WTC11 (cell line): ENCODE measurements at regions not wholly inside any gene's neighbourhood (a gene's known extent, or its start where the extent isn't known, plus 50 kb on each side); places are given as distances from the start of the nearest gene placed in this dataset.
"Not testable (repeated sequence)": the region's sequence is repeated elsewhere in the genome, so short reads cannot be mapped to it uniquely, and the experiment has no call there.

Experiments used
- ATAC-seq: fragments of 200-7000 bp; cut with Tn5 transposase; 2 replicates; pipeline ENCODE4 v1.10.0; 2021; ENCODE audit warnings: mild to moderate bottlenecking, moderate library complexity
- CTCF ChIA-PET: fragments of 300-600 bp; sonication (Branson Sonifier 250); formaldehyde crosslinking; loops from one replicate; lab custom pipeline; 2021; ENCODE audit warnings: antibody characterized with exemption; lab: Charles Lee
- POLR2A ChIA-PET: fragments of 350-600 bp; sonication (Branson Sonifier 250); formaldehyde crosslinking; loops from one replicate; lab custom pipeline; 2021; ENCODE audit warnings: antibody characterized with exemption; lab: Charles Lee
- DNase-seq: peaks from one replicate; pipeline ENCODE4 v3.0.0; 2021; ENCODE audit warnings: low spot score
- H3K27ac Mint-ChIP-seq: 2 replicates; pipeline ENCODE4 v1.8.0; 2021; ENCODE audit warnings: mixed read lengths
- H3K27me3 Mint-ChIP-seq: 2 replicates; pipeline ENCODE4 v1.8.0; 2021; ENCODE audit warnings: low read depth, mild to moderate bottlenecking, moderate library complexity, mixed read lengths
- H3K36me3 Mint-ChIP-seq: 2 replicates; pipeline ENCODE4 v1.8.0; 2021; ENCODE audit warnings: mixed read lengths
- H3K4me1 Mint-ChIP-seq: 2 replicates; pipeline ENCODE4 v1.8.0; 2022; ENCODE audit warnings: mixed read lengths
- H3K4me3 Mint-ChIP-seq: 2 replicates; pipeline ENCODE4 v1.8.0; 2021; ENCODE audit warnings: mild to moderate bottlenecking, moderate library complexity, mixed read lengths
- H3K9me3 Mint-ChIP-seq: 2 replicates; pipeline ENCODE4 v1.8.0; 2021; ENCODE audit warnings: mixed read lengths
- CREM ChIP-seq: sonication (generic); formaldehyde crosslinking; IDR thresholded peaks from 2 replicates; pipeline ENCODE4 v1.8.1; 2022; ENCODE audit warnings: mild to moderate bottlenecking, missing genetic modification reagents, moderate library complexity
- EMX1 ChIP-seq: fragments of 250-450 bp; sonication (Bioruptor Pico); IDR thresholded peaks from 2 replicates; pipeline ENCODE4 v1.8.0; 2021; ENCODE audit warnings: mild to moderate bottlenecking
- GTF2I ChIP-seq: fragments of 250-450 bp; sonication (Bioruptor Pico); conservative IDR thresholded peaks from 2 replicates; pipeline ENCODE4 v1.4.0; 2021; ENCODE audit warnings: mild to moderate bottlenecking
- JAZF1 ChIP-seq: fragments of 250-450 bp; sonication (Bioruptor Pico); IDR thresholded peaks from 2 replicates; pipeline ENCODE4 v1.9.0; 2021; ENCODE audit warnings: moderate library complexity, mild to moderate bottlenecking, inconsistent platforms
- KAT7 ChIP-seq: sonication (generic); formaldehyde crosslinking; IDR thresholded peaks from 2 replicates; pipeline ENCODE4 v1.8.1; 2023; ENCODE audit warnings: missing genetic modification reagents, mild to moderate bottlenecking, borderline replicate concordance
- MXD4 ChIP-seq: fragments of 250-450 bp; sonication (Bioruptor Pico); IDR thresholded peaks from 2 replicates; pipeline ENCODE4 v1.8.0; 2021; ENCODE audit warnings: mild to moderate bottlenecking, moderate library complexity, borderline replicate concordance
- NFE2L1 ChIP-seq: sonication (generic); formaldehyde crosslinking; IDR thresholded peaks from 2 replicates; pipeline ENCODE4 v1.8.1; 2023; ENCODE audit warnings: missing genetic modification reagents
- NFYB ChIP-seq: sonication (generic); formaldehyde crosslinking; conservative IDR thresholded peaks from 2 replicates; pipeline ENCODE4 v1.8.0; 2022; ENCODE audit warnings: low read depth, missing genetic modification reagents
- NR3C1 ChIP-seq: sonication (generic); formaldehyde crosslinking; conservative IDR thresholded peaks from 2 replicates; pipeline ENCODE4 v1.8.1; 2023; ENCODE audit warnings: low read depth, mild to moderate bottlenecking, missing genetic modification reagents
- PRRX2 ChIP-seq: fragments of 250-450 bp; sonication (Bioruptor Pico); IDR thresholded peaks from 2 replicates; pipeline ENCODE4 v1.8.0; 2021; ENCODE audit warnings: mild to moderate bottlenecking
- RELA ChIP-seq: sonication (generic); formaldehyde crosslinking; IDR thresholded peaks from 2 replicates; pipeline ENCODE4 v1.8.1; 2022; ENCODE audit warnings: missing genetic modification reagents, mild to moderate bottlenecking, borderline replicate concordance
- SMAD3 ChIP-seq: sonication (generic); formaldehyde crosslinking; IDR thresholded peaks from 2 replicates; pipeline ENCODE4 v1.8.0; 2022; ENCODE audit warnings: missing genetic modification reagents, mild to moderate bottlenecking, borderline replicate concordance
- SMAD4 ChIP-seq: sonication (generic); formaldehyde crosslinking; IDR thresholded peaks from 2 replicates; pipeline ENCODE4 v1.8.0; 2022; ENCODE audit warnings: mild to moderate bottlenecking, missing genetic modification reagents
- SOX15 ChIP-seq: fragments of 250-450 bp; sonication (Bioruptor Pico); IDR thresholded peaks from 2 replicates; pipeline ENCODE4 v1.9.0; 2021; ENCODE audit warnings: mild to moderate bottlenecking
- ZNF416 ChIP-seq: fragments of 250-450 bp; sonication (Bioruptor Pico); IDR thresholded peaks from 2 replicates; pipeline ENCODE4 v1.9.0; 2021; ENCODE audit warnings: mild to moderate bottlenecking, inconsistent platforms
- TF ChIP-seq, protein P1 (sequence below): sonication (generic); formaldehyde crosslinking; IDR thresholded peaks from 2 replicates; pipeline ENCODE4 v1.8.0; 2023; ENCODE audit warnings: missing genetic modification reagents
- TF ChIP-seq, protein P2 (sequence below): sonication (generic); formaldehyde crosslinking; IDR thresholded peaks from 2 replicates; pipeline ENCODE4 v1.8.1; 2022; ENCODE audit warnings: low read depth, missing genetic modification reagents, borderline replicate concordance
- TF ChIP-seq, protein P3 (sequence below): sonication (generic); formaldehyde crosslinking; IDR thresholded peaks from 2 replicates; pipeline ENCODE4 v1.8.1; 2022; ENCODE audit warnings: mild to moderate bottlenecking, moderate library complexity, missing genetic modification reagents
- TF ChIP-seq, protein P4 (sequence below): sonication (generic); formaldehyde crosslinking; IDR thresholded peaks from 2 replicates; pipeline ENCODE4 v1.8.0; 2022; ENCODE audit warnings: mild to moderate bottlenecking, missing genetic modification reagents
- TF ChIP-seq, protein P5 (sequence below): sonication (generic); formaldehyde crosslinking; IDR thresholded peaks from 2 replicates; pipeline ENCODE4 v1.8.1; 2022; ENCODE audit warnings: low read depth, mild to moderate bottlenecking, moderate library complexity, missing genetic modification reagents, borderline replicate concordance
- TF ChIP-seq, protein P6 (sequence below): sonication (generic); formaldehyde crosslinking; IDR thresholded peaks from 2 replicates; pipeline ENCODE4 v1.8.0; 2023; ENCODE audit warnings: missing genetic modification reagents, mild to moderate bottlenecking, borderline replicate concordance
- TF ChIP-seq, protein P7 (sequence below): sonication (generic); formaldehyde crosslinking; IDR thresholded peaks from 2 replicates; pipeline ENCODE4 v1.8.0; 2022; ENCODE audit warnings: mild to moderate bottlenecking, missing genetic modification reagents

DNA sequence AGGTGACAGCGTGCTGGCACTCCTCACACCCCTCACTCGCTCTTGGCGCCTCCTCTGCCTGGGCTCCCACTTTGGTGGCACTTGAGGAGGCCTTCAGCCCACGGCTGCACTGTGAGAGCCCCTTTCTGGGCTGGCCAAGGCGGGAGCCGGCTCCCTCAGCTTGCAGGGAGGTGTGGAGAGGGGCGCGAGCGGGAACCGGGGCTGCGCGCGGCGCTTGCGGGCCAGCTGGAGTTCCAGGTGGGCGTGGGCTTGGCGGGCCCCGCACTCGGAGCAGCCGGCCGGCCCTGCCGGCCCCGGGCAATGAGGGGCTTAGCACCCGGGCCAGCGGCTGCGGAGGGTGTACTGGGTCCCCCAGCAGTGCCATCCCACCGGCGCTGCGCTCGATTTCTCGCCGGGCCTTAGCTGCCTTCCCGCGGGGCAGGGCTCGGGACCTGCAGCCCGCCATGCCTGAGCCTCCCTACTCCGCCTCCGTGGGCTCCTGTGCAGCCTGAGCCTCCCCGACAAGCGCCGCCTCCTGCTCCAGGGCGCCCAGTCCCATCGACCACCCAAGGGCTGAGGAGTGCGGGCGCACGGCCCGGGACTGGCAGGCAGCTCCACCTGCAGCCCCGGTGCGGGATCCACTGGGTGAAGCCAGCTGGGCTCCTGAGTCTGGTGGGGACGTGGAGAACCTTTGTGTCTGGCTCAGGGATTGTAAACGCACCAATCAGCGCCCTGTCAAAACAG is 247.7 kb upstream of the SLIT2 start:
- CTCF ChIA-PET, H3K9me3 Mint-ChIP-seq, DNase-seq, H3K4me3 Mint-ChIP-seq, ATAC-seq, H3K36me3 Mint-ChIP-seq, H3K27ac Mint-ChIP-seq, H3K4me1 Mint-ChIP-seq, H3K27me3 Mint-ChIP-seq, POLR2A ChIA-PET: not testable (repeated sequence)

DNA sequence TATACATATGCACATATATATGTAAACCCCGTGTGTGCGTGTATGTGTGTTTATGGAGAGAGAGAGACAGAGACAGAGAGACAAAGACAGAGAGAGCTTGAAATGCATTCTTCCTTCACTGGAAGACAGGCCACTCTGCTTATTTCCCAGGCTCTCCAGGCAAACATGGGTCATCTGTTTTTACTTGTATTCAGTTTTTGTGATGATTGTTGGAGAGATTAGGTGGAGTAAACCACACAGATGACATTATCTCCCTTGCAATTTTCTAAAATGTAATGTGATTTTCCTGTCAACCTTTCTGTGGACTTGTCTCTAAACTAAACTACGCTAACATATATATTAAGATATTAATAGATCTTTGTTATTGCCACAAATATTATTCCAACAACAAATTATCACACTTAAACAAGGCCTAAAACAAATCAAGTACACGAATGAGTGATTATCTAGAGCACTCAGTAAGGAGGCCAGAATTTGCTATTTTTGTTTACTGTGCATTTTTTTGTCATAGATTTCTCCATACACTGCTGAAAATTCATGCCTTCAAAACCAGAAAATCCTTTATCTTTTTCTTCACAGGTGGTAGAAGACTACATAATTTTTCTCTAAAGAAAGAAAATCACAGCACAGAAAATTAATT is 251.8 kb upstream of the SLIT2 start:
- TF ChIP-seq, protein P1, sequence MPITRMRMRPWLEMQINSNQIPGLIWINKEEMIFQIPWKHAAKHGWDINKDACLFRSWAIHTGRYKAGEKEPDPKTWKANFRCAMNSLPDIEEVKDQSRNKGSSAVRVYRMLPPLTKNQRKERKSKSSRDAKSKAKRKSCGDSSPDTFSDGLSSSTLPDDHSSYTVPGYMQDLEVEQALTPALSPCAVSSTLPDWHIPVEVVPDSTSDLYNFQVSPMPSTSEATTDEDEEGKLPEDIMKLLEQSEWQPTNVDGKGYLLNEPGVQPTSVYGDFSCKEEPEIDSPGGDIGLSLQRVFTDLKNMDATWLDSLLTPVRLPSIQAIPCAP (CRISPR knock-in tag), result no peak
- TF ChIP-seq SOX15 (CRISPR knock-in tag), result no peak
- TF ChIP-seq, protein P2, sequence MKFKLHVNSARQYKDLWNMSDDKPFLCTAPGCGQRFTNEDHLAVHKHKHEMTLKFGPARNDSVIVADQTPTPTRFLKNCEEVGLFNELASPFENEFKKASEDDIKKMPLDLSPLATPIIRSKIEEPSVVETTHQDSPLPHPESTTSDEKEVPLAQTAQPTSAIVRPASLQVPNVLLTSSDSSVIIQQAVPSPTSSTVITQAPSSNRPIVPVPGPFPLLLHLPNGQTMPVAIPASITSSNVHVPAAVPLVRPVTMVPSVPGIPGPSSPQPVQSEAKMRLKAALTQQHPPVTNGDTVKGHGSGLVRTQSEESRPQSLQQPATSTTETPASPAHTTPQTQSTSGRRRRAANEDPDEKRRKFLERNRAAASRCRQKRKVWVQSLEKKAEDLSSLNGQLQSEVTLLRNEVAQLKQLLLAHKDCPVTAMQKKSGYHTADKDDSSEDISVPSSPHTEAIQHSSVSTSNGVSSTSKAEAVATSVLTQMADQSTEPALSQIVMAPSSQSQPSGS, result no peak
- TF ChIP-seq MXD4 (CRISPR knock-in tag), result no peak
- no peak for TF ChIP-seq ZNF416 (CRISPR knock-in tag)
- no peak for TF ChIP-seq KAT7 (CRISPR knock-in tag)
- TF ChIP-seq, protein P3, sequence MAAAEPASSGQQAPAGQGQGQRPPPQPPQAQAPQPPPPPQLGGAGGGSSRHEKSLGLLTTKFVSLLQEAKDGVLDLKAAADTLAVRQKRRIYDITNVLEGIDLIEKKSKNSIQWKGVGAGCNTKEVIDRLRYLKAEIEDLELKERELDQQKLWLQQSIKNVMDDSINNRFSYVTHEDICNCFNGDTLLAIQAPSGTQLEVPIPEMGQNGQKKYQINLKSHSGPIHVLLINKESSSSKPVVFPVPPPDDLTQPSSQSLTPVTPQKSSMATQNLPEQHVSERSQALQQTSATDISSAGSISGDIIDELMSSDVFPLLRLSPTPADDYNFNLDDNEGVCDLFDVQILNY (CRISPR knock-in tag), result no peak
- no peak for TF ChIP-seq CREM (CRISPR knock-in tag)
- TF ChIP-seq JAZF1, result no peak
- no peak for TF ChIP-seq NR3C1 (CRISPR knock-in tag)
- TF ChIP-seq, protein P4, sequence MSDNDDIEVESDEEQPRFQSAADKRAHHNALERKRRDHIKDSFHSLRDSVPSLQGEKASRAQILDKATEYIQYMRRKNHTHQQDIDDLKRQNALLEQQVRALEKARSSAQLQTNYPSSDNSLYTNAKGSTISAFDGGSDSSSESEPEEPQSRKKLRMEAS, result no peak
- no peak for TF ChIP-seq PRRX2 (CRISPR knock-in tag)
- TF ChIP-seq, protein P5, sequence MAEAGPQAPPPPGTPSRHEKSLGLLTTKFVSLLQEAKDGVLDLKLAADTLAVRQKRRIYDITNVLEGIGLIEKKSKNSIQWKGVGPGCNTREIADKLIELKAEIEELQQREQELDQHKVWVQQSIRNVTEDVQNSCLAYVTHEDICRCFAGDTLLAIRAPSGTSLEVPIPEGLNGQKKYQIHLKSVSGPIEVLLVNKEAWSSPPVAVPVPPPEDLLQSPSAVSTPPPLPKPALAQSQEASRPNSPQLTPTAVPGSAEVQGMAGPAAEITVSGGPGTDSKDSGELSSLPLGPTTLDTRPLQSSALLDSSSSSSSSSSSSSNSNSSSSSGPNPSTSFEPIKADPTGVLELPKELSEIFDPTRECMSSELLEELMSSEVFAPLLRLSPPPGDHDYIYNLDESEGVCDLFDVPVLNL (CRISPR knock-in tag), result no peak
- no peak for TF ChIP-seq SMAD3 (CRISPR knock-in tag)
- TF ChIP-seq SMAD4, result no peak
- no peak for TF ChIP-seq NFYB (CRISPR knock-in tag)
- TF ChIP-seq, all 79 proteins: peak for 0
- Mint-ChIP-seq H3K36me3 (no peaks in the 10 kb centered on the region), H3K27ac (no peak overlapping the region), H3K9me3 (peaks cover 7% of the 10 kb centered on the region; the same call in 1 of the 2 replicates), H3K27me3 (no peaks in the 10 kb centered on the region), H3K4me3 (no peak overlapping the region), H3K4me1 (no peaks in the 10 kb centered on the region)
- POLR2A ChIA-PET, result no interaction called here
- no peak for DNase-seq
- CTCF ChIA-PET, result no interaction called here
- no peak for ATAC-seq

DNA sequence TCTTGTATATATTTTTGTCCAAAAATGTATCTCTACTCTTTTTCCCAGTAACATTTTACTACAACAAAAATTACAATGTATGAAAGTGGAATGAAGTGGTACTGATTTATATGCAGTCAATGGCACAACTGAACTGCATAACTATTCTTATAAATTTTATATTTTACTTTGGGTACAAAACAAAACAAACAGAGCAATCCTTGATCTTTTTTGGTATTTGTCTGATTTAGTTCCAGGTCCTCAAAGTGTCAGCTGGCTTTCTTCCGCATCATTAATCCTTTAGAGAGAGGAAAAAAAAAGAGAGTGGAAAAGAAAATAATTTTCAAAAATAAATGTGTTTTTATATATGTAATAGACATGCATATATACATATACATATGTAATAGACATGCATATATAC is 252.4 kb upstream of the SLIT2 start:
- no peak for DNase-seq
- no peaks in the 10 kb centered on the region for H3K27me3 Mint-ChIP-seq
- no peak for ATAC-seq
- H3K4me1 Mint-ChIP-seq, result no peaks in the 10 kb centered on the region
- no peak overlapping the region for H3K27ac Mint-ChIP-seq
- CTCF ChIA-PET, result no interaction called here
- H3K9me3 Mint-ChIP-seq, result peaks cover 3% of the 10 kb centered on the region; the same call in 1 of the 2 replicates
- no peaks in the 10 kb centered on the region for H3K36me3 Mint-ChIP-seq
- POLR2A ChIA-PET, result no interaction called here
- no peak overlapping the region for H3K4me3 Mint-ChIP-seq
- TF ChIP-seq, protein P6, sequence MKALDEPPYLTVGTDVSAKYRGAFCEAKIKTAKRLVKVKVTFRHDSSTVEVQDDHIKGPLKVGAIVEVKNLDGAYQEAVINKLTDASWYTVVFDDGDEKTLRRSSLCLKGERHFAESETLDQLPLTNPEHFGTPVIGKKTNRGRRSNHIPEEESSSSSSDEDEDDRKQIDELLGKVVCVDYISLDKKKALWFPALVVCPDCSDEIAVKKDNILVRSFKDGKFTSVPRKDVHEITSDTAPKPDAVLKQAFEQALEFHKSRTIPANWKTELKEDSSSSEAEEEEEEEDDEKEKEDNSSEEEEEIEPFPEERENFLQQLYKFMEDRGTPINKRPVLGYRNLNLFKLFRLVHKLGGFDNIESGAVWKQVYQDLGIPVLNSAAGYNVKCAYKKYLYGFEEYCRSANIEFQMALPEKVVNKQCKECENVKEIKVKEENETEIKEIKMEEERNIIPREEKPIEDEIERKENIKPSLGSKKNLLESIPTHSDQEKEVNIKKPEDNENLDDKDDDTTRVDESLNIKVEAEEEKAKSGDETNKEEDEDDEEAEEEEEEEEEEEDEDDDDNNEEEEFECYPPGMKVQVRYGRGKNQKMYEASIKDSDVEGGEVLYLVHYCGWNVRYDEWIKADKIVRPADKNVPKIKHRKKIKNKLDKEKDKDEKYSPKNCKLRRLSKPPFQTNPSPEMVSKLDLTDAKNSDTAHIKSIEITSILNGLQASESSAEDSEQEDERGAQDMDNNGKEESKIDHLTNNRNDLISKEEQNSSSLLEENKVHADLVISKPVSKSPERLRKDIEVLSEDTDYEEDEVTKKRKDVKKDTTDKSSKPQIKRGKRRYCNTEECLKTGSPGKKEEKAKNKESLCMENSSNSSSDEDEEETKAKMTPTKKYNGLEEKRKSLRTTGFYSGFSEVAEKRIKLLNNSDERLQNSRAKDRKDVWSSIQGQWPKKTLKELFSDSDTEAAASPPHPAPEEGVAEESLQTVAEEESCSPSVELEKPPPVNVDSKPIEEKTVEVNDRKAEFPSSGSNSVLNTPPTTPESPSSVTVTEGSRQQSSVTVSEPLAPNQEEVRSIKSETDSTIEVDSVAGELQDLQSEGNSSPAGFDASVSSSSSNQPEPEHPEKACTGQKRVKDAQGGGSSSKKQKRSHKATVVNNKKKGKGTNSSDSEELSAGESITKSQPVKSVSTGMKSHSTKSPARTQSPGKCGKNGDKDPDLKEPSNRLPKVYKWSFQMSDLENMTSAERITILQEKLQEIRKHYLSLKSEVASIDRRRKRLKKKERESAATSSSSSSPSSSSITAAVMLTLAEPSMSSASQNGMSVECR (CRISPR knock-in tag), result no peak
- TF ChIP-seq GTF2I (CRISPR knock-in tag) (no peak), NFE2L1 (no peak), EMX1 (CRISPR knock-in tag) (no peak), RELA (no peak)
- TF ChIP-seq, protein P3 (CRISPR knock-in tag), result no peak
- TF ChIP-seq, protein P7, sequence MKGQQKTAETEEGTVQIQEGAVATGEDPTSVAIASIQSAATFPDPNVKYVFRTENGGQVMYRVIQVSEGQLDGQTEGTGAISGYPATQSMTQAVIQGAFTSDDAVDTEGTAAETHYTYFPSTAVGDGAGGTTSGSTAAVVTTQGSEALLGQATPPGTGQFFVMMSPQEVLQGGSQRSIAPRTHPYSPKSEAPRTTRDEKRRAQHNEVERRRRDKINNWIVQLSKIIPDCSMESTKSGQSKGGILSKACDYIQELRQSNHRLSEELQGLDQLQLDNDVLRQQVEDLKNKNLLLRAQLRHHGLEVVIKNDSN (CRISPR knock-in tag), result no peak
